GM18870 (cell line): ENCODE measurements at regions not wholly inside any gene's neighbourhood (a gene's known extent, or its start where the extent isn't known, plus 50 kb on each side); places are given as distances from the start of the nearest gene placed in this dataset.

Experiments used
- ATAC-seq: cut with Tn5 transposase; IDR thresholded peaks from one replicate; pipeline ENCODE4 v1.9.1; 2021; ENCODE audit warnings: moderate library complexity; ENCODE audit not compliant: unreplicated experiment

GRCh38 chr4:136575146-136575545 lies 957.1 kb downstream of the PCDH18 start:
- ATAC-seq: no peak

GRCh38 chr4:136573460-136573859 lies 958.8 kb downstream of the PCDH18 start:
- ATAC-seq: no peak

DNA sequence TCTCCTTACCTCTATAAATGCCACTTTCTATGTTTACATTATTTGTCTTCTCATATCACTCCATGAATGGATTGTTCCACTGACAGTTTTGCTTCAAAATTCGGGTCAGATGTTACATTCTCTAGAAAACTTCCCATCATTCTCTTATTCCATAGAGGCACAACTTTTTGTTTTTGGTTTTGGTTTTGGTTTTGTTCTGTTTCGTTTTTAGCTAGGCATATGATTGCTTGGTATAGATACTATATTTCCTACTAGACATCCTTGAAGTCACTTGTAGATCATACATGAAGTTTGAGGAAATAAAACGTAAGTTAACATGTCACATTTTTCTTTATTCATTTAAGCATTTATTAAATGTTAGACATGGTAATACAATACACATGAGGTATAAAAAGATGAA lies 961.0 kb downstream of the PCDH18 start:
- no peak for ATAC-seq

GRCh38 chr4:136562834-136563233 lies 969.5 kb downstream of the PCDH18 start:
- ATAC-seq: no peak

GRCh38 chr4:136558940-136559494 lies 973.3 kb downstream of the PCDH18 start:
- ATAC-seq: no peak

- ATAC-seq: no peak
Observed at GRCh38 chr4:136557396-136557795, 974.9 kb downstream of the PCDH18 start.

DNA sequence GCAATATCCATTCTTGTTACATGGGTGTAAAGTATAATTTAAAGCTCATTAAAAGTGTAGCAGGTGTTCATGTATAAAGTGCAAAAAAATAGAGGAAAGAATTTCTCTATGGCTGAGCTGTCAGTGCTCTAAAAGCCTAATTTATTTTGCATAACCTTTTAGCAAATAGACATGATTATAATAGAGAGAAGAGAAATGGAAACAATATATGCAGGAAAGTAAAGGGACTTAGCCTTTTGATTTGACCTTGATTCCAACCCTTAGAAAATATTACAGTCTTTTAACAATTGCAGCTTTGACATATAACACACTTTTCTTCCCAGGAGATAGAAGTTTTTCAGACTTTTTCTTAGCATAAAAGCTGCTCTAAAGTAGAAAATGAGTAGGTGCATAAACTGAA lies 978.3 kb downstream of the PCDH18 start:
- no peak for ATAC-seq

DNA sequence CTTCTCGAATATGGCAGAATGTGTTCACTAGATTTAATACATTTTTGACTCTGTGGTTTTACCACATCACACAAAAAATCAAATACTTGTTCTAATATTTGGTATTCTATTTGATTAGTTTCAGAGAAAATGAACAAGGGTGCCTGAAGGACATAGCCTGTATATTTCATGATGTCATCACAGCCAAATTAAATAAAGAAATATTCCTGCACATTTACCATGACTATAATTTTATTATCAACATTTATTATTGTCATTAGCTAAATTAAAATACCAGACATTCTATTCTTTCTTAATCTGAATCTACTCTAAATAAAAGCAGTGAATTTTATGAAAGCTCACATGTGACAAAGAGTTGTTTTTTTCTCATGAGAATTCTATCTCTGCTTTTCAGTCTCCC lies 980.5 kb downstream of the PCDH18 start:
- ATAC-seq: no peak

- ATAC-seq: no peak
Observed at GRCh38 chr4:136540747-136541146, 991.5 kb downstream of the PCDH18 start.

DNA sequence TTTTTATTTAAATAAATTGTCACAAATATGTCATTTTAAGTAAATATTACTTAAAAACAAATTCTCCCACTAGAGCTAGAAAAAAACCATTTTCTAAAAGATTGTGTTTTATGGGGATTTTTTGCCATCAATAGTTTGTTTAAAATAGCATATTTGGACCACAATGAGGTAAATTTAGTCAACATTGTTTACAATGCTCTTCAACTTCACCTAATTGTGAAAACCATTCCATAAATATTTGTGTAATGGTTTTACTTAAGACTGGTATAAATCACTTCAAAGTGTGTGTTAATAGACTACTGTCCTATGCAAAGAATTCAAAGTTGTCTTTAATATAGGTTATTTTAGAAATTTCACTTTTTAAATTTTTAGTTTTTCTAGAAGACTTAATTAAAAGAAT lies 1004.2 kb downstream of the PCDH18 start:
- ATAC-seq: no peak

- ATAC-seq: peak; percentile 52
Observed at GRCh38 chr4:136526517-136526916, 1005.8 kb downstream of the PCDH18 start.

DNA sequence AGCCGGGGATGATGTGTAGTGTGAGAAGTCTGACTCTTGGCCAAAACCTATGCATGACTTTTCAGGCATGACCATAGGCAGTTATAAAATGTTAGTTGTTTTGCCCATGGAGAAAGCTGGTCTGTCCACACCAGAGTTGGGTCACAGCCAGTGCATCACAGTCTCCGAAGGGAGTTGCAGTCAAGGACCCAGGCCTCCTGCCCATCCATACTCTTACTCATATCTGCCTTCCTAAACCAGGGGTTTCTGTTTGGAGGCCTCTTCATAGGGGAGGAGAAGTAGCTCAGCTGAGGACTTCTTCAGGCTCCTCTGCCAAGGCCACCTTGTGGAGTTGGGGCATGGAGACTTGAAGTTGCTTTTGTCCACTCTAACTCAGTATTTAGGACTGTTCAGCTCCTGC lies 1008.3 kb downstream of the PCDH18 start:
- ATAC-seq: no peak

GRCh38 chr4:136516371-136516770 lies 1015.9 kb downstream of the PCDH18 start:
- no peak for ATAC-seq

DNA sequence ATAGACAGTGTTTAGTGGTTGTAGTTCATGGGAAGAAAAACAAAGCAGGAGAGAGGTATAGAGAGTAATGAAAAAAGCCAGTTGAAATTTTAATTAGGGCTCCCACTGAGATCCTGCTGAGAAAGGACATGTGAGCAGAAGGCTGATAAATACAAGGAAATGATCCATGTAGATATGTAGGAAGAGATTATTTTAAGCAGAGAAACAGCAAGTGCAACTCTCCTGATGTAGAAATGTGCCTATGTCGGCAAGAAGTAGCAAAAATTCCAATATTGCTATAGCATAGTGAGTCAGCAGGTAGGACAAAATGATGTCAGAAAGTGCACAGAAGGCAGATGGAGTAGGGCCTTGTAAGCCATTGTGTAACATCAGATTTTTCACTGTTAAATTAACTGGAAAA lies 1027.3 kb downstream of the PCDH18 start:
- no peak for ATAC-seq

- ATAC-seq: no peak
Observed at GRCh38 chr4:136495851-136496250, 1036.4 kb downstream of the PCDH18 start.

GRCh38 chr4:136495076-136495475 lies 1037.2 kb downstream of the PCDH18 start:
- ATAC-seq: no peak

DNA sequence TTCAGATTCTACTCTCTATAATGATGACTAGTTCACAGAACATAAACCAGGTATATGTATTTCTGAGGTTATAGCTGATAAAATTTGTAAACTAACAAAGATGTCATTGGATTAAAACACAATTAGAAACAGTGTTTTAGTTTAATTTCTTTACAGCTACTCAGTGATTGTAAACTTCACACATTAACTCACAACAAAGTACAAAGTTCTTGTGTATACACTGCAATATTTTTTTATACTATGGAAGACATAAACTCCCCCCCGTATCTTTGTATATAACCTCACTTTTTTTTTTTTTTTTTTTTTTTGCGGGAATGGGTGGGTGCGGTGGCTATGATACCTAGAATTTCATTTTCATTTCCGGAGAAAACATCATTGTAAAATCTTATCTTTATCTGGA lies 1043.2 kb downstream of the PCDH18 start:
- ATAC-seq: no peak

DNA sequence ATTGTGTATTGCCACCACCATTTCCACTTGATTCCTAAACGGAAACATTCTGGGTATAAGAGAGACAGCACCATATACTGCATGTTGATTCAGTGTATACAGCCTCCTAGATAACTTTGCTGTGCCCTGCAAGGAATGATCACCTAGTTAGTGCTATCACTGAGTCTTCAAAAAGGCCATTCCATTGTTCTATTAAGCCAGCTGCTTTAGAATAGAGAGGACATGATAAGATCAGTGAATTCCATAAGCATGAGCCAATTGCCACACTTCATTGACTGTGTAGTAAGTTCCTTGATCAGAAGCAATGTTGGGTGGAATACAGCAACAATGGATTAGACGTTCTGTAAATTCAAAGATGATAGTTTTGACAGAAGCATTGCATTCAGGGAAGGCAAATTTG lies 1047.3 kb downstream of the PCDH18 start:
- no peak for ATAC-seq

GRCh38 chr4:136476753-136477152 lies 1055.5 kb downstream of the PCDH18 start:
- no peak for ATAC-seq

- no peak for ATAC-seq
Observed at GRCh38 chr4:136471051-136471450, 1061.2 kb downstream of the PCDH18 start.

- ATAC-seq: no peak
Observed at GRCh38 chr4:136465691-136466090, 1066.6 kb downstream of the PCDH18 start.

DNA sequence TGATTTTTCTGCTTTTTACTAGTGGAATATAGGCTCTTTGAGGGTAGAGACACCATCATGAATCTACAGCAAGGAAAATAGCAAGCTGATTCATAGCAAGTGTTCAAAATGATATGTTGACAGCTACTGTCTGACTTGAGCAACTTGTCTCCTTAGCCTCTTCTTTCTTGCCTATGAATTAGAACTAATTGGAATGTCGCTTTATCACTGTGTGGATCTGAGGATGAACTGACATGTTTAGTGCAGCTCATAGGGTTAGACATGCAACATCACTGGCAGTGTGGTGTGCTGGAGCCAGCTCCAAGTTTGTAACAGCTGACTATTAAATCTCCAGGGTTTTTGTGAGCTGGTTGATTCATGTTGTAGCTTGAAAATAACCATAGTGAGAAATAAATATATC lies 1068.4 kb downstream of the PCDH18 start:
- no peak for ATAC-seq

GRCh38 chr4:136461533-136461932 lies 1070.8 kb downstream of the PCDH18 start:
- no peak for ATAC-seq

DNA sequence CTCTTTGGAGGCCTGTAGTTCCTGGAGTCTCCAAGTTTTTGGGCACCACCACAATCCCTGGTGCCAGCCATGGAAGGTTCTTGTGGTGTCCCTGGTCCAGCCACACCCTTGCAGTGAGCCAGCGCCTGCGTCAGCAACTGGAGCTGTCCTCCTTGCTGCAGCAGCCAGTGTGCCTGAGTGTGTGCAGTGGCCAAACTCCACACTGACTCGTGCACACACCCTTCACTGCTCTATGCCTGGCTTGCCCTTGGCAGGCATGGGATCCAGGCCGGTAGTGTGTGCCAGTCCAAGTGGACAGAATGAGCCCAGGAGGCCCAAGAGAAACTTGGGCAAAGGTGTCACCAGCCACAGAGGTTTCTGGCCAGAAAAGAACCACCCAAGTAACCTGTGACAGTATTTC lies 1074.0 kb downstream of the PCDH18 start:
- no peak for ATAC-seq
